NOMO-1 treated with DMSO at 0.1 percent for 48 hours (cell line): ENCODE measurements at regions not wholly inside any gene's neighbourhood (a gene's known extent, or its start where the extent isn't known, plus 50 kb on each side); places are given as distances from the start of the nearest gene placed in this dataset.
"Not testable (repeated sequence)": the region's sequence is repeated elsewhere in the genome, so short reads cannot be mapped to it uniquely, and the experiment has no call there.

ENCODE experiments used
- DNase-seq: peaks from one replicate; lab custom pipeline; 2025; ENCODE audit not compliant: unreplicated experiment; lab: John Stamatoyannopoulos, UW

GRCh38 chr13:30071969-30072817 lies 221.8 kb upstream of the UBL3 start:
- no peak for DNase-seq

GRCh38 chr13:30065181-30065580 lies 214.8 kb upstream of the UBL3 start:
- DNase-seq: no peak

GRCh38 chr13:30063892-30064291 lies 213.5 kb upstream of the UBL3 start:
- no peak for DNase-seq

- DNase-seq: no peak
Measured at GRCh38 chr13:30061217-30061616, 210.8 kb upstream of the UBL3 start.

- DNase-seq: no peak
Measured at GRCh38 chr13:30058429-30058828, 208.0 kb upstream of the UBL3 start.

GRCh38 chr13:30054546-30054945 lies 204.1 kb upstream of the UBL3 start:
- DNase-seq: not testable (repeated sequence)

GRCh38 chr13:30053939-30054338 lies 203.5 kb upstream of the UBL3 start:
- no peak for DNase-seq

- no peak for DNase-seq
Measured at GRCh38 chr13:30052120-30052519, 201.7 kb upstream of the UBL3 start.

GRCh38 chr13:30051531-30052060 lies 201.2 kb upstream of the UBL3 start:
- no peak for DNase-seq

- no peak for DNase-seq
Measured at GRCh38 chr13:30049692-30050091, 199.3 kb upstream of the UBL3 start.

GRCh38 chr13:30047154-30047874 lies 196.9 kb upstream of the UBL3 start:
- no peak for DNase-seq

GRCh38 chr13:30045916-30046704 lies 195.7 kb upstream of the UBL3 start:
- DNase-seq: no peak

- DNase-seq: no peak
Measured at GRCh38 chr13:30044932-30045331, 194.5 kb upstream of the UBL3 start.

- no peak for DNase-seq
Measured at GRCh38 chr13:30043631-30043925, 193.2 kb upstream of the UBL3 start.

GRCh38 chr13:30042891-30043630 lies 192.6 kb upstream of the UBL3 start:
- DNase-seq: no peak

- no peak for DNase-seq
Measured at GRCh38 chr13:30042272-30042671, 191.9 kb upstream of the UBL3 start.

- no peak for DNase-seq
Measured at GRCh38 chr13:30039511-30039911, 189.1 kb upstream of the UBL3 start.

- DNase-seq: no peak
Measured at GRCh38 chr13:30038884-30039283, 188.5 kb upstream of the UBL3 start.

- DNase-seq: no peak
Measured at GRCh38 chr13:30037766-30038165, 187.3 kb upstream of the UBL3 start.

GRCh38 chr13:30037306-30037705 lies 186.9 kb upstream of the UBL3 start:
- DNase-seq: no peak

GRCh38 chr13:30034458-30034795 lies 184.0 kb upstream of the UBL3 start:
- no peak for DNase-seq
